ENCODE measurements at regions not wholly inside any gene's neighbourhood (a gene's known extent, or its start where the extent isn't known, plus 50 kb on each side); places are given as distances from the start of the nearest gene placed in this dataset.

DNA sequence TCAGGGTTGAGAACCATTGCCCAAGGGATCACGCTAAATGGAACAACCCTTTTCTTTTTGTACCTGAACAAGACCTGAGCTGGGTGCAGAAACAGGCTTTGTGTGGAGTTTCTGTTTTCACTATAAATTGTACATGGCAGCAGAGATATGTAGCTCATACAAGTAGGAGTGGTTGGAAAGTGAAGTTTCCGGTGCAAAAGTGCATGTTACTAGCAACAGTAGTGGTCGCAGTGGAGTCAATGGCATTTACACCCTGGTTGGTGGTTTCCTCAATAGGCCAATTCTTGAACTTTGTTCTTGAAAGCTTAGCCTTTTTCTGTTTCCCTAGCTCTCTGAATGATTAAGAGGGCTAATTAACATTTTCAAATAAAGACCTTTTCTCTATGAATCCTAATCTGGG, 170.7 kb downstream of the NEBL start:
- no peak for DNase-seq

DNA sequence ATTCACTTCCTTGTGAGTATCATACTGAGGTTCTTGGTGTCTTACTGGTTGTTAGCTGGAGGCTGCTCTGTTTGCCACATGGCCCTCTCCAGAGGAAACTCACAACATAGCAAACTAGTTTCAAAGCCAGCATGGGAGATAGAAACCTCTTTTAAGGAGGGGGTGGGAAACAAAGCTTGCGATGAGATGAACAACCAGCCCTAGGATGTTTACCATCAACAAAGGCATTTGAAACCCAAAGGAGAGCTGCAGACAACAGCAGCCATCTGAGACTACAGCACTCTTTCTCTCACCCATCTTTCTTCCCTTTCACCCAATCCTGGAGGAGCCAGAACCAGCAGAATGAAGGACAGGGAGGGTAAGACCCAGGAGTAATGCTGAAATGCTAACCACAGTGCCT, 182.1 kb downstream of the NEBL start:
- DNase-seq: no peak

DNA sequence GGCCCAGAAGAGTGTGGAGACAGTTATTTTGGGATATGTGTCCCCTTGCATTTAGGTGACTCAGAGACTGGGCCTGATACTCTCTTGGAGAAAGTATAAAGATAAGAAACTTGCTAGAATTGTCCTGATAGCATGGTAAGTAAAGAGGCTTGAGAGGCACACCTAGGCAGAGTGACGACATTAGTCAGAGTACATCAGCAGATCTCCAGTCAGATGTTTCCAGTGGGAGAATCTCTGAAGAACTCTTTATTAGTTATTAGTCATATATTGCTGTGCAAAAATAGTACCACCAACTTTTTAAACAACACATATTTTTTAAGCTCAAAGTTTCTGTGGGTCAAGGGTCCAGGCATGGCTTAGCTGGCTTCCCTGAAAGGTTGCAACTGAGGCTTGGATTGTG, 182.6 kb downstream of the NEBL start:
- no peak for DNase-seq

DNA sequence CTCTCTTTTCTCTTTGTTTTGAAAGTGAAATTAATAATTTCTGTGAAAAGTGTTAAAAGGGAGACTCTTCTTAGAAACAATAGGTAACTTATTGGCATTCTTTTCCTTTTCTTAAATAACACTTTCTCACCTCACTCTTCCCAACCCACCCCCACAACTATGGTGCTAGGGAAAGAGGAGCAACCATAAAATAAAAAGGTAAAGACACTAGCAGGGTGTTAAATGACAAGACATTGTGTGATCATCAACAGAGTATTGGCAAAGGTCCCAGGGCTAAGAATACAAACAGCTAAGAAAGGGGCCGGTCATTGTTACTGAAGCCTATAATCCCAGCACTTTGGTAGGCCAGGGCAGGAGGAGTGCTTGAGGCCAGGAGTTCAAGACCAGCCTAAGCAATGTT, 183.7 kb downstream of the NEBL start:
- DNase-seq: no peak

DNA sequence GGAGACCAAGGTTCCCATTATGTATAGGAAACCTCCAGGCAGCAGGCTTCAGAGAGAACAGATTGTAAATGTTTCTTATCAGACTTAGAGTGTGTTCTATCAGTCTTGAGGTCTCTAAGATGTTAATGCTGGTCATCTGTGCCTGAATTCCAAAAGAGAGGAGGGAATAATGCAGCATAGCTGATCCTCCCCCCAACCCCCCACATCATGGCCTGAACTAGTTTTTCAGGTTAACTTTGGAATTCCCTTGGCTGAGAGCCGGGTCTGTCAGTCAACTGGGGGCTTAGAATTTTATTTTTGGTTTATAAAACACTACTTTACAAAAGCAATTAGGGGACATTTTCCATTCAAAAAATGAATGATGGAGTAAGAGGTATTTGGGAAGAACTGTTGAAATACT, 184.3 kb downstream of the NEBL start:
- no peak for DNase-seq

DNA sequence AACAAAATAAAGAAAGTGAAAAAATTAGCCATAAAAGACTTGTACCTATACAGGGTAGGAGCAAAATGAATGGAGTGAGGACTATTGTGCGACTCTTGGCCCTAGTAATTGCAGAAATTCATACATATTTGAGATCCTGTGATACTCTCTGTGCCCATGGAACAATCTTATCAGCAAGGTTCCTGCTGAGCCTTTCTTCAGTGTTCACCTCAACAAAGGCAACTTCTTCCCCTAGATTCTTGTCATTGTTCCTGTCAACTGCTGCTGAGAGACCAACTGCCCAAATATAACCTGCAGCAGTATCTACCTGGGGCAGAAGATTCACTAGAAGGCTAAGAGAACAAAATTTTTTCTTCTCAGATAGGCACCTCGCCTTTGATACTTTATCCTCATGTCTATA, 187.4 kb downstream of the NEBL start:
- DNase-seq: no peak

DNA sequence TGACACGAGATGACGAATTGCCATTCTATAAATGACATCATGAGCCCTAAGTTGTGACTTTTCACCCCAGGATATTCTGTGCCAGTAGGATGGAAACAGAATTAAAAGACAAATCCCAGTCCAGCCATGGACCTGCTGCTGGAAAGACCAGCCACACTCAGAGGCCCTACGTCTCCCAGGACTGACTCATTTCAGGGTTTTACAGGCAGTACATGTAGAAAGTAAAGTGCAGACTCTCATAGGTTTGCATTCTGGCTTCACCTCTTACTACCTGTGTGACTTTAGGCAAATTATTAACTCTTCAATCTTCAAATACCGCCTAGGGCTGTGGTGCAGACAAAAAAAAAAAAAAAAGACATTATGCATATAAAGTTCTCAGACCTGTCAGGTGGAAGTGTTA, 188.8 kb downstream of the NEBL start:
- no peak for DNase-seq

DNA sequence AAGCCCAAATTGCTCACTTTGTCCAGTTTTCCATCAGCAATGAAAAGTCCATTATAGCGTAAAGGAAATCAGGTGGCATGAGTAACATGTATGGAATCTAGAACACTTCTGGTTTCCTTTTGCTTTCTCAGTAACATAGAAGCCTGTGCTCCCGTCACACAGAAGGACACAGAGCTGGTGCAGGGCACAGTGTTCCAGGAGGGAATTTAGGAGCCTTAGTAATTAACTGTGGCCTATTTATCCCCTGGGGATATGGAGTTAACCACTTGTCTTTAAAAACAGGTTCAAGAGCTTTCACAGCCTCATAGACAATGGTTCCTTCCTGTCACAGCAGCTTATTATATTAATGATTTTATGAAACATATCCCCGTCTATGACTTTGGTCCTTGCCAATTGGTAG, 189.9 kb downstream of the NEBL start:
- no peak for DNase-seq

DNA sequence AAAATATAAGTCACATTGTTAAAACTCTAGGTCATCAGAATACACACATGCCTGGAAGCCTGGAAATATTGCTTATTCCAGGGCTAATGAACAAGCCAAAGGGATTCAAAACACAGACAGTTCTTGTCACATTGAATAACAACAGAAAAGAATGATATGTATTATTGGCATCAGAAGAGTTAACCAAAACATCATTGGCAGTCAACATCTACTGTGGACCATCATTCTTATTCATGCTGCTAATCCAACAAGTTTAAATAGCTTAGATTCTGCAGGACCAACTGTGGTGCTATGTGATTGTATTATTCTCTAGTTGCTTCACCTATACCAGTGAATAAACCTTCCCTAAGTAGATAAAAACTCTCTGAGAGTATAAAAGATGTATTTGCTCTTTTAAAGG, 198.3 kb downstream of the NEBL start:
- no peak for DNase-seq

DNA sequence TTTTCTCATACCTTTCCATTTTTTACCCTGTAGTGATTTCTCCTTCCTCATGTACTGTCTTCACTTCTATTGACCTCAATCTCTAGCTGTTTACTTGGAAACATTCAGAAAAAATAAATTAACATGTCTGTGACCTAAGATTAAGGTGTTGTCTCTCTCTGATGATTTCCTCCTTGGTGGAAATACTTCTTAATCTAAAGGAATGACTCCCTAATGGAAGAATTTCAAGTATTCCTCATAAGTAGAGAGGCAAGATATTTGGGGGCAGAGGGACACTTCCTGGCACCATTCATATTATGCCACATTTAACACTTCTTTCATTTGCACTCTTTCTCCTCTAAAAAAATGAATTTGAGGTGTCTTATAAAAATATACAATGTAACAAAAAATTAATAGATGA, 202.8 kb downstream of the NEBL start:
- no peak for DNase-seq

DNA sequence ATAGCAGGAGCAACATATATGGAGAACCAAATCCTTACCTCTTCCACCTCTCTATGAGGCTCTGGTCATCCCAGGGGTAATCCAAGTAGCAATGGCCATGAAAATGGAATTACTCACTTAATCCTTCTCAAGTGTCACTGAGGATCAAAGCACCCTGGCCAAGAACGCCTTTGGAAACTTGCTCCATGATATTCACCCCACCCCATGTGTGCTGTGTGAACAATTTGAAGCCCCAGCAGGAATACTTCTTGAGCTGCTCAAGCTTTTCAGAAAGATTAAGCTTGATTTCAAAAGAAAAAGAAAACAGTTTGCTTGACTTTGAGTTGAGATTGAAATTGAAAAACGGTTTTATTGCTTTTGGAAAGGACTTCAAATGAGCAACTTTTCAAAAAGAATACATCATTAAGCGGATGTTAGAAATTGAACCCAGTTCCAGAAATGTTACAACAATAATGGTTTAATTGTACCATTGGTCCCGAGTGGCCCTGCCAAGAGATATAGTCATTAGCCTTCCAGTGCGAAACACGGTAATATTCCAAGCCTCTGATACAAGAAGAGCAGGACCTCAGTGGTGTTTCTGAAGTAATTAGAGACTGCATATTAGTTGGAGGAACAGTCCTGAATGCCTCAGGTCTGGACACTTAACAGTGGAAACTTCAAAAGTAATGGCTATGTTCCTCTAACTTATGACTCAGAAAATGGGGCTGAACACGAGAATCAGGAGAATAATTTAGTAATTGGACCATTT, 208.1 kb downstream of the NEBL start:
- no peak for DNase-seq

DNA sequence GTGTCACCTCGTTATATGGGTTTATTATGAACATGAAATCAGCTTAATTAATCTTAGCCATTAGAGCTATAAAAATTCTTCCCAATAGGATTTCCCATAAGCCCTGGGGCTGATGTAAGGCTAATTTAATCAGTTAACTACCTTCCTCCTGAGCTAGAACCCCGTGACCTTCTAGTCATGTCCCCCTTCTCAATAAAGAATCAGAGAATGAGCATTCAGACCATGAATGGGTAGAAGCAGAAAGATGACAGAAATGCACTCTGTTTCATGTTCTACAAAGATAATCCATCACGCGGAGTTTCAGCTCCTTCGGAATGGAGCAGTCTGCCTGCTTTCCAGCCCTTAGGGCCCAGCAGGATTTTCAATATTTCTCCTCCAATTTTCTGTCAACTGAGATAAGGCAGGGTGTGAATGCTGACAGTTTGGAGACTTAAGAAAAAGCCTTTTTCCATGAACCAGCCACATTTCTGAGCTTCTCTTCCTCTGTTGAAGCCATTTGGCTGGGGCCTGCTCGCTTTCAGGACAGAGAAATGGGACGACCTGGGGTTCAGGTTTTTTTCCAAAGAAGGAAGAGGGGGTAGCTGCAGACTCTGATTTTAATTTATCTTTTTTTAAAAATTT, 211.0 kb downstream of the NEBL start:
- no peak for DNase-seq

DNA sequence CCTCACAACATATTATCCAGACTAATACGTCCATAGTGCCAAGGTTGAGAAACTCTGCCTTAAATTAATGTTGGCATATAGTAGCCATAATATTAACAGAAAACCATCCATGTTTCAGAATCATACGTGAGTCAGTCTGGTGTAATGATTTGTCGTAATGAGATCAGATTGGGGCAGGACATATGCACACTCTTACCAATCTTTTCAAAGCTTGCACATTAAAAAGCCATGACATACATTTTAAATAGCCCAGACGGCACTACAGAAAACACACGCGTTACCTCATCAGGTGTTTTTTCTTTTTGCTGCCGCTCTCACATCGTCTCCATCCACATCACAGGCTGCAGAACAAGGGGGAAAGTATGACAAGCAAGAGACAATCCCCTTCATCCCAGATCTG, 211.6 kb downstream of the NEBL start:
- DNase-seq: no peak

DNA sequence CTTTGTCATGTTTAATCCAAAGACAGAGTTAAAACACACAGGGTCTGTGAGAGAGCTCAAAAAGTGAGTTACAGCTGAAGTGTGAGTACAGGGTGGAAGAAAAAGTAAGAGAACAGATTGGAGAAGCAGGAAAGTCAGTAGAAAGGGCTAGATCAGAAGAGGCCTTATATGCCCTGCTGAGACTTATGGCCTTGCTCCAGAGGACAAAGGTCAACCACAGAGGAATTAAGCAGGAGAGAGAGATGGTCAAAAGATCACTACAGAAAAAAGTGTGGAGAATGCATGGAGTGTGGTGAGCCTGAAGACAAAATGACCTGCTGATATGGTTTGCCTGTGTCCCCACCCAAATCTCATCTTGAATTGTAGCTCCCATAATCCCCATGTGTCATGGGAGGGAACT, 213.8 kb downstream of the NEBL start:
- DNase-seq: no peak

DNA sequence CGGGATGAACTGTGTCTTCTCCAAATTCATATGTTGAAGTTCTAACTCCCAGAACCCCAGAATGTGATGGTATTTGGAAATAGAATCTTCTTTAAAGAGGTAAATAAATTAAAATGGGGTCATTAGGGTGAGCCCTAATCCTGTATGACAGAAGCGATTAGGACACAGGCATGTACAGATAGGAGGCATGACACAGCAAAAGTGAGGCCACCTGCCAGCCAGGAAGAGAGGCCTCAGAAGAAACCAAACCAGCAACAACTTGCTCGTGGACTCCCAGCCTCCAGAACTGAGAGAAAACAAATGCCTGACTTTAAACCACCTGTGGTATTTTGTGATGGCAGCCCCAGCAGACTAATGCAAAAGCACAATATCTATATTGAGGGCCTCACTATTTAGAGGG, 214.3 kb downstream of the NEBL start:
- no peak for DNase-seq

DNA sequence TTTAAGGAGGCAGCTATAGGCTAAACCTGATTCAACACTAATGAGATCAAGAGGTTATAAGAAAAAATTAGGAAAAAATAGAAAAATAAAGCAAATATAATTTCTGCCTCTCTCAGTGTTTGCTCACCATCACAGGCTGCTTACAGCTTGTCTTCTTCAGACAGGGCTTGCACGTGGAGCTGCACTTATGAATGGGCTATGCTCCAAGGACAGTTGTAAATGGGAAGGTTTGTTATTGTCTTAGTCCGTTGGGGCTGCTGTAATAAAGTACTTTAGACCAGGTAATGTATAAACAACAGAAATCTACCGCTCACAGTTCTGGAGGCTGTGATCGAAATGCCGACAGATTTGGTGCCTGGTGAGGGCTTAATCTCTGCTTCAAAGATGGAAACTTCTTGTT, 219.8 kb downstream of the NEBL start:
- DNase-seq: no peak

DNA sequence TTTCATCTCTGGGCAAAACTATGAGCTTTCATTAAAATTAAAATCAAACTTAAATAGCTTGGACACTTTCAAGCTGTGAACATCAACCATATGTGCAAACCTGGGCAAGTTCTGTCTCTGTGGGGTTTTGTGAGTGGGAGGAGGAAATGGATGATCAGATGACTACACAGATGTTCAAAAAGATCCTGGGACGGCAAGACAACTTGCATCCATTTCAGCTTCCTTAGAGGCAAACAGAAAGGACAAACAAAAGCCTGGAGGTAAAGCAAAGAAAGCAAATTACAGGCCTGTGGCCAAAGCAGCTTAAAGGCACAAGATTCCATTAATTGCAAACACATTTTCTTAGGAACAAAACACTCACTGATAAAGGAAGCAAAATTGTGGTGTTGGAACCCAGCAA, 222.2 kb downstream of the NEBL start:
- no peak for DNase-seq

DNA sequence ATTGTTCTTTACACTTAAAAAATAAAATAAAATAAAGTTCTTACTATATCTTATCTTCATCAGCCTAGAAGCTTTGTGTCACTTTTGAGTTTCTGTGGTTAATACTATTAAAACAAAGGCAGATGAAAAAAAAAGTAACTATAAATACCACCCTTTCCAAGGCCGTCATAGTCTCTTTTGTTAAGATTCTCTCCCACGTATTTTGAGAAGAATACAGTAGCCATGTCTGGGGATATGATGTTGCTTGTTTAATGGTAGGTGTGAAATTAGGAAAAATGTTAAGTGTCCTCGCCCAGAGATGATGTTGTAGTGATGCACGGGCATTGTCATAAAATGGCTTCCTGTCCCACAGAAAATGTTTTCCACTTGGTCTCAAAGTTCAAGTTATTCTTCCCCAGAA, 223.9 kb downstream of the NEBL start:
- DNase-seq: no peak

DNA sequence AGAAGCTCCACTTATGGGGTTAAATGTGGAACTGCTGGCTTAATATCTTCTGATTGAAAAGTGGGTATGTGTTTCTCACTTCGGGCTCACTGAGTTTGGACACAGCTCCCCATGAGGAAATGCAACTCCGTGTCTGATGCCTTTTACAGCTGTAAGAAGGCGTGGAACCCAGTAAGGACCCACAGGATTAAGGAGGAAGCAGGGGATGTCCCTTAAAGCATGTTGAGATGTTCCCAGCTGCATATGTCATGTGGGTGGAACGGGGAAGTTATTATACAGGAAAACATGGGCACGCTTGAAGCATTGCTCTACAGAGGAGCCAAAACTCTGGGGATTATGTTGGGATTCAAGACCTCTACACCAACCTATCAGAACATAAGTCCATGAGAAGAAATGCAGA, 224.4 kb downstream of the NEBL start:
- DNase-seq: no peak

DNA sequence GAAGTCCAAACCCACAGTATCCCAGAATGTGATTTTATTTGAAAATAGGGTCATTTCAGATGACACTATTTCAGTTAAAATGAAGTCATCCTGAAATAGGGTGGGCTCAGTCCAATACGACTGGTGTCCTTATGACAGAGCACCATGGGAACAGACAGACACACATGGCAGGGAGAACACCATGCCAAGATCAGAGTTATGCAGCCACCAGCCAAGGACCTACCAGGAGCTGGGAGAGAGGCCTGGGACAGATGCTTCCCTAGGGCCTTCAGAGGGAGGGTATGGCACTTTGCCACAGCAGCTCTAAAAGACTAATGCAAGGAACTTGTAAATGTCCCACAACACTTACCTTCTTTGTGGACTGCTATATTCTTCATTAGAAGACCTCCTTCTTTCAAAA, 226.5 kb downstream of the NEBL start:
- no peak for DNase-seq

DNA sequence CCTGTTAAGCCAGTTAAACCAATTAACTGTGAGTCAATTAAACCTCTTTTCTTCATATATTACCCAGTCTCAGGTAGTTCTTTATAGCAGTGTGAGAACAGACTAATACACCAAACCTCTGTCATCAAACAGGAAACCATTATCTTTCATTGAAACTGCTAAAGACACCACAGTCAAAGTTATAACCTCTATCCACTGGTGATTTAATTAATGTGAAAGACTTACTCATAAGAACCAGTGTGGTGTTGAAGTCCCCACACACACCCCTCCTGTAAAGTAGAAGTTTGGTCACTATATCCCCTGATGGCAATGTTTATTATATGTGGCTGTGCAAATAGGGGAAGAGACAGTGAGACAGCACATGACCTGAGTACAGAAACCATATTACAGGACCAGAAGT, 228.1 kb downstream of the NEBL start:
- DNase-seq: no peak

DNA sequence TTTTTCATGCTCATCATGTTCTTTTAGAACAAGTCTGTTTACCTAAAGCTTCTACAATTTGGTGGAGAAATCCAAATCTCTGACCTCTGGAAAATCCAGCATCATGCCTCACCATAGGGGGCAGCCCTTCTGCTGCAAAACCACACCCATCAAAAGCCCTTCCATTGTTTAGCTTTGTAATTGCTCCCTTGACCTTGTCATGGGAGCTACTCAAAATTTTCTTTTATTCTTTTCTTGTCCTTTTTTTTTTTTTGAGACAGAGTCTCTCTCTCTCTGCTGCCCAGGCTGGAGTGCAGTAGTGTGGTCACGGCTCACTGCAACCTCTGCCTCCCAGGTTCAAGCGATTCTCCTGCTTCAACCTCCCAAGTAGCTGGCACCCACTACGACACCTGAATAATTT, 234.4 kb downstream of the NEBL start:
- no peak for DNase-seq

DNA sequence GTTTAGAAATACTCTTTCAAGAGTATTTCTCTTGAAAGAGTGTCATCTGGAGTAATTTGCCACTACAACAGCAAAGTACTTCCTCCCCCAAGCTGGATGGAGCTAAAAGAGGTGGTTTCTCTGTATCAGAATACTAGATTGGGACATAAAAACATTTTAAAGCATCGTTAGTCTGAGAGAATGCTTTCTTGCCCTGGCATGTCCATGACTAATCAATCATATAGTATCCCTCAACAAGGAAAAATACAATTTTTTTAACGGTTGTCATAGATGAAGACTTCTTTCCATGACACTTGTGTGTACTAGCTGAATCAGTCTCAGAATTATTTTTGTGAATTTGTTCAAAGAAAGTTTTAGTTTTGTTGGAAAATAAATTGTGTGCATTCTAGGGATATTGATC, 237.9 kb downstream of the NEBL start:
- no peak for DNase-seq

DNA sequence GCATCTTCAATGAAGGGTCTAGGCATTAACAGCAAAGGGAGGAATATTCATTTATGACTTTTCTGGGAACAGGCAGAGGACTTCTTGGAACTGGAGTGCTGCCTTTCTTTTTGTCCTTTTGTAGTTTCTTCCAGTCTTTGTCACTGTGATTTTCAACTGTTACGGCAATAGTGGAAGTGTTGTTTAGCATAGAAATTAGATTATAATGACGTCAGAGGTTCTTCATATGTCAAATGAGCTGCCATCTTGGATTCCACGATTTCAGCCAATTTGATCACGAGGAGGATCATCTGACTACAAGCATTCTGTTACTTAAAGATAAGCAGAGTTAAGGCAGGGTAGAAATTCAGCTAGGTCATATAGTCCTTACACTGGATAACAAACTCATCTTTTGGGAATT, 239.0 kb downstream of the NEBL start:
- no peak for DNase-seq

DNA sequence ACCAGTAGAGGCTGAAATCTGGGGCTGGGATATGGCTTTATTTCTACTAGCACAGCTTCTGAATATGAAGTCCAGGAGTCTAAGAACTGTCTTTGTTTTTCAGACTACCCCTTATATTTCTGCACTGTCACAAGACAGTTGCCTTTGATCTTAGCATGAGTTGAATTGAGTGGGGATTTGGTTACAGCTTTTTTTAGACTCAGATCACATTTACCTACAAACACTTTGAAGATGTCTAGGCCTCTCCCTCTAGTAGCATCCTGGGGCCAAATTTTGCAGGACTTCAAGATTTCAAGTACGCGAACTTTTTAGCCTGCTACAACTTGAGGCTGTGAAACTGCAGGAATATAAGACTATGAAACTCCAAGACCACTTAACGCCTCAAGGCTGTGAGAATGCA, 240.2 kb downstream of the NEBL start:
- no peak for DNase-seq
